CD14-positive monocyte (primary cell): ENCODE measurements at regions not wholly inside any gene's neighbourhood (a gene's known extent, or its start where the extent isn't known, plus 50 kb on each side); places are given as distances from the start of the nearest gene placed in this dataset.

Experiments used
- DNase-seq, 3 donors: peaks; one replicate each; pipeline ENCODE4 v3.0.0-alpha.2; 2011 to 2022
- H2AFZ ChIP-seq: 2 replicates; pipeline ENCODE4 v1.6.0; 2012; ENCODE audit warnings: mild to moderate bottlenecking, low read depth, low read length, inconsistent platforms; ENCODE audit not compliant: insufficient read depth, poor library complexity, severe bottlenecking
- H3K27ac ChIP-seq, 2 donors: 1 replicate in 1 of 2; 2 replicates in 1 of 2; pipeline ENCODE4 v1.5.1; 2012 to 2013; ENCODE audit warnings: low read length in 2 of 2, control low read depth in 1 of 2, inconsistent platforms in 1 of 2, low read depth in 1 of 2, mild to moderate bottlenecking in 1 of 2
- H3K27me3 ChIP-seq, 2 donors: one replicate each; pipeline versions ENCODE4 v1.6.0 to v1.6.1; 2011 to 2013; ENCODE audit warnings: low read length in 2 of 2; ENCODE audit not compliant: control insufficient read depth in 2 of 2, insufficient read depth in 2 of 2
- H3K36me3 ChIP-seq, 2 donors: replicated peaks in 1 of 2; 1 replicate in 1 of 2; 2 replicates in 1 of 2; pipeline versions ENCODE4 v1.5.1 to v1.6.1; 2012 to 2013; ENCODE audit warnings: low read length in 2 of 2, control low read depth in 1 of 2, inconsistent platforms in 1 of 2, mild to moderate bottlenecking in 1 of 2; ENCODE audit not compliant: insufficient read depth in 2 of 2, control insufficient read depth in 1 of 2
- H3K4me1 ChIP-seq, 2 donors: 1 replicate in 1 of 2; 2 replicates in 1 of 2; pipeline versions ENCODE4 v1.5.1 to v1.6.1; 2012 to 2013; ENCODE audit warnings: low read length in 2 of 2, control low read depth in 1 of 2, inconsistent platforms in 1 of 2, mild to moderate bottlenecking in 1 of 2, moderate library complexity in 1 of 2; ENCODE audit not compliant: insufficient read depth in 2 of 2, control insufficient read depth in 1 of 2
- H3K4me2 ChIP-seq: replicated peaks from 2 replicates; pipeline ENCODE3; 2012; ENCODE audit warnings: low read length, moderate library complexity, mild to moderate bottlenecking; ENCODE audit not compliant: poor library complexity, severe bottlenecking; ENCODE audit errors: extremely low read depth
- H3K4me3 ChIP-seq, 3 experiments: fragments of 200-600 bp in 1 of 3; sonication (generic) in 1 of 3; replicated peaks in 1 of 3; 1 replicate in 2 of 3; 2 replicates in 1 of 3; pipeline ENCODE4 v1.5.1; 2011 to 2013; ENCODE audit warnings: low read length in 3 of 3, mild to moderate bottlenecking in 3 of 3, control low read depth in 2 of 3, low read depth in 2 of 3, inconsistent platforms in 1 of 3, moderate library complexity in 1 of 3
- H3K79me2 ChIP-seq: 2 replicates; pipeline ENCODE4 v1.6.0; 2012; ENCODE audit warnings: mild to moderate bottlenecking, control low read depth, inconsistent platforms, low read length, moderate library complexity; ENCODE audit not compliant: insufficient read depth
- H3K9ac ChIP-seq: 2 replicates; pipeline ENCODE4 v1.6.0; 2017; ENCODE audit warnings: low read length, mild to moderate bottlenecking; ENCODE audit not compliant: insufficient read depth, poor library complexity, severe bottlenecking
- H3K9me3 ChIP-seq, 2 donors: replicated peaks in 1 of 2; 1 replicate in 1 of 2; 2 replicates in 1 of 2; pipeline versions ENCODE4 v1.5.1 to v1.6.1; 2012 to 2013; ENCODE audit warnings: low read length in 2 of 2, control low read depth in 1 of 2; ENCODE audit not compliant: control insufficient read depth in 1 of 2, insufficient read depth in 1 of 2
- H4K20me1 ChIP-seq: 2 replicates; pipeline ENCODE4 v1.6.0; 2012; ENCODE audit warnings: mild to moderate bottlenecking, low read length, control low read depth, moderate library complexity; ENCODE audit not compliant: insufficient read depth
- H3K27ac Mint-ChIP-seq, 7 donors: one replicate each; pipeline ENCODE4 v1.8.0; 2020; ENCODE audit warnings: mild to moderate bottlenecking in 7 of 7, mixed read lengths in 7 of 7, moderate library complexity in 6 of 7, inconsistent platforms in 2 of 7
- H3K27me3 Mint-ChIP-seq, 3 donors: one replicate each; pipeline ENCODE4 v1.8.0; 2021 to 2022; ENCODE audit warnings: low read depth in 3 of 3, mild to moderate bottlenecking in 3 of 3, mixed read lengths in 3 of 3, moderate library complexity in 3 of 3, inconsistent platforms in 1 of 3
- H3K36me3 Mint-ChIP-seq, 2 donors: one replicate each; pipeline ENCODE4 v1.8.0; 2020; ENCODE audit warnings: mixed read lengths in 2 of 2, inconsistent platforms in 1 of 2, mild to moderate bottlenecking in 1 of 2
- H3K4me1 Mint-ChIP-seq: one replicate; pipeline ENCODE4 v1.8.0; 2020; ENCODE audit warnings: mild to moderate bottlenecking, mixed read lengths
- H3K4me3 Mint-ChIP-seq, 2 donors: one replicate each; pipeline ENCODE4 v1.8.0; 2020; ENCODE audit warnings: mild to moderate bottlenecking in 2 of 2, mixed read lengths in 2 of 2, moderate library complexity in 1 of 2
- H3K9me3 Mint-ChIP-seq, 7 donors: one replicate each; pipeline ENCODE4 v1.8.0; 2020 to 2022; ENCODE audit warnings: mixed read lengths in 7 of 7, mild to moderate bottlenecking in 6 of 7, moderate library complexity in 6 of 7, inconsistent platforms in 2 of 7
- WGBS: methylation state at CpG from one replicate; pipeline ENCODE4 v1.1.5; 2013; ENCODE audit warnings: missing lambda C conversion rate; ENCODE audit not compliant: insufficient coverage; 5-methylcytosine and 5-hydroxymethylcytosine counted together
- intact Hi-C, 2 donors: fragments of 100-400 bp; cut with micrococcal nuclease; formaldehyde crosslinking; loops; one replicate each; pipeline versions ENCODE4 v1.15.0 to v1.15.1; 2023
- TF ChIP-seq, protein P1 (sequence below): fragments of 200-600 bp; IDR thresholded peaks from one replicate; pipeline ENCODE4 v1.8.0; 2022; ENCODE audit warnings: antibody characterized with exemption, mild to moderate bottlenecking

GRCh38 chr15:50823281-50823680 is 57.8 kb upstream of the SPPL2A start:
- Histone ChIP-seq H3K27ac (no peak overlapping the region), H2AFZ (no peak overlapping the region), H3K9me3 (no peaks in the 10 kb centered on the region), H3K4me2 (no peak overlapping the region), H3K9ac (no peak overlapping the region), H3K27me3 (peaks cover 0 to 2% of the 10 kb centered on the region in 2 donors), H3K4me3 (no peak overlapping the region), H3K79me2 (no peaks in the 10 kb centered on the region), H3K4me1 (no peaks in the 10 kb centered on the region), H3K36me3 (no peaks in the 10 kb centered on the region), H4K20me1 (no peaks in the 10 kb centered on the region)
- TF ChIP-seq, protein P1, sequence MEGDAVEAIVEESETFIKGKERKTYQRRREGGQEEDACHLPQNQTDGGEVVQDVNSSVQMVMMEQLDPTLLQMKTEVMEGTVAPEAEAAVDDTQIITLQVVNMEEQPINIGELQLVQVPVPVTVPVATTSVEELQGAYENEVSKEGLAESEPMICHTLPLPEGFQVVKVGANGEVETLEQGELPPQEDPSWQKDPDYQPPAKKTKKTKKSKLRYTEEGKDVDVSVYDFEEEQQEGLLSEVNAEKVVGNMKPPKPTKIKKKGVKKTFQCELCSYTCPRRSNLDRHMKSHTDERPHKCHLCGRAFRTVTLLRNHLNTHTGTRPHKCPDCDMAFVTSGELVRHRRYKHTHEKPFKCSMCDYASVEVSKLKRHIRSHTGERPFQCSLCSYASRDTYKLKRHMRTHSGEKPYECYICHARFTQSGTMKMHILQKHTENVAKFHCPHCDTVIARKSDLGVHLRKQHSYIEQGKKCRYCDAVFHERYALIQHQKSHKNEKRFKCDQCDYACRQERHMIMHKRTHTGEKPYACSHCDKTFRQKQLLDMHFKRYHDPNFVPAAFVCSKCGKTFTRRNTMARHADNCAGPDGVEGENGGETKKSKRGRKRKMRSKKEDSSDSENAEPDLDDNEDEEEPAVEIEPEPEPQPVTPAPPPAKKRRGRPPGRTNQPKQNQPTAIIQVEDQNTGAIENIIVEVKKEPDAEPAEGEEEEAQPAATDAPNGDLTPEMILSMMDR, result no peak
- intact Hi-C loops, result no loop called here
- no peak for DNase-seq
- Mint-ChIP-seq H3K9me3 (no peaks in the 10 kb centered on the region), H3K27ac (no peak overlapping the region), H3K36me3 (no peaks in the 10 kb centered on the region), H3K4me3 (no peak overlapping the region), H3K27me3 (peaks cover 0 to 2% (median 0%) of the 10 kb centered on the region in 3 donors), H3K4me1 (no peaks in the 10 kb centered on the region)
- WGBS, result 100% methylated on average over 1 of the region's 3 CpGs

- Histone ChIP-seq H3K9me3 (no peaks in the 10 kb centered on the region), H3K27ac (no peak overlapping the region), H3K4me3 (no peak overlapping the region), H3K4me2 (no peak overlapping the region), H3K79me2 (no peaks in the 10 kb centered on the region), H3K9ac (no peak overlapping the region), H4K20me1 (no peaks in the 10 kb centered on the region), H3K27me3 (peaks cover 2% of the 10 kb centered on the region in 2 donors), H3K4me1 (no peaks in the 10 kb centered on the region), H3K36me3 (no peaks in the 10 kb centered on the region), H2AFZ (no peak overlapping the region)
- Mint-ChIP-seq H3K4me3 (no peak overlapping the region), H3K27ac (no peak overlapping the region), H3K36me3 (no peaks in the 10 kb centered on the region), H3K9me3 (no peaks in the 10 kb centered on the region), H3K27me3 (peaks cover 0 to 2% (median 0%) of the 10 kb centered on the region in 3 donors), H3K4me1 (no peaks in the 10 kb centered on the region)
- intact Hi-C loops, result no loop called here
- TF ChIP-seq, protein P1, result no peak
- no CpG with 5 or more reads among the region's 3 CpGs for WGBS
- no peak for DNase-seq
These were observed 56.0 kb upstream of the SPPL2A start for GRCh38 chr15:50821476-50821875.
